ENCODE measurements at regions not wholly inside any gene's neighbourhood (a gene's known extent, or its start where the extent isn't known, plus 50 kb on each side); places are given as distances from the start of the nearest gene placed in this dataset.

DNA sequence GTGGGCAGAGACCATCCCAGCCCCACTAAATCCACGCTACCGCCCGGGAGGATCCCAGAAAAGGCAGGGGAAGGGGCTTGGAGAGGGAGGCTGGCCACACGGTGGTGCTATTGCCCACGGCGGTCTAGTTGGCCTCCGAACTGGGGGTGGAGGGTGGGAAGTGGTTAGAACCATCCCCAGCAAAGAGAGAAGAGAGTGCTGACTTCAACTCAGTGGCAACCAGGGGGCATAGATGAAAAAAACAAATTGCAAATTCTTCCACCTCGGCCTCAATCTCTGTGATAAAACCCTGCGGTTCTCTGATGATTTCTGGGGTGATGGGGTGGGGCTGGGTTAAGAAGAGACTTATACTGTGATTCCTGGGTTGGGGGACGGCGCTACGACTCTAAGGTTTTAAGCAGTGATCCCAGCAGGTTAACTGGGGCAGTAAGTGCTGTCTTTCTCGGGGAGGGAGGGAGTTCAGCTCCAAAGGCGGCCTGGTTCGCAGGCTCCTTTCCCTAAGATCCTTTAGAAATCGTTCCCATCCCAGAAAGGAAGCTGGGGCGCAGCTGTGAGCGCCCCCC, 154.5 kb upstream of the LYZL2 start:
- Histone ChIP-seq H3K36me3 (no peaks in the 10 kb centered on the region), H3K9me3 (no peaks in the 10 kb centered on the region), H3K4me1 (peaks cover 8 to 20% (median 17%) of the 10 kb centered on the region in 4 donors), H3K4me3 (peak overlapping the region in 3 of 4 donors; percentile 57 to 73 (median 58)), H3K27ac (peak overlapping the region; percentile 77 to 97 (median 90)), H3K27me3 (no peaks in the 10 kb centered on the region)
- DNase-seq = peak; percentile 76 to 84
- 1 to 3% methylated on average over 10 to 18 of the region's 18 CpGs for WGBS, 2 donors
- TF ChIP-seq POLR2AphosphoS5 (IDR thresholded peaks at IDR 0.05) = no peak
- TF ChIP-seq, protein P1, sequence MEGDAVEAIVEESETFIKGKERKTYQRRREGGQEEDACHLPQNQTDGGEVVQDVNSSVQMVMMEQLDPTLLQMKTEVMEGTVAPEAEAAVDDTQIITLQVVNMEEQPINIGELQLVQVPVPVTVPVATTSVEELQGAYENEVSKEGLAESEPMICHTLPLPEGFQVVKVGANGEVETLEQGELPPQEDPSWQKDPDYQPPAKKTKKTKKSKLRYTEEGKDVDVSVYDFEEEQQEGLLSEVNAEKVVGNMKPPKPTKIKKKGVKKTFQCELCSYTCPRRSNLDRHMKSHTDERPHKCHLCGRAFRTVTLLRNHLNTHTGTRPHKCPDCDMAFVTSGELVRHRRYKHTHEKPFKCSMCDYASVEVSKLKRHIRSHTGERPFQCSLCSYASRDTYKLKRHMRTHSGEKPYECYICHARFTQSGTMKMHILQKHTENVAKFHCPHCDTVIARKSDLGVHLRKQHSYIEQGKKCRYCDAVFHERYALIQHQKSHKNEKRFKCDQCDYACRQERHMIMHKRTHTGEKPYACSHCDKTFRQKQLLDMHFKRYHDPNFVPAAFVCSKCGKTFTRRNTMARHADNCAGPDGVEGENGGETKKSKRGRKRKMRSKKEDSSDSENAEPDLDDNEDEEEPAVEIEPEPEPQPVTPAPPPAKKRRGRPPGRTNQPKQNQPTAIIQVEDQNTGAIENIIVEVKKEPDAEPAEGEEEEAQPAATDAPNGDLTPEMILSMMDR (IDR thresholded peaks at IDR 0.05) = peak; percentile 81 to 92 (median 86)
- ATAC-seq (ENCODE audit: low FRiP score in 2 of 2) = peak; percentile 88

DNA sequence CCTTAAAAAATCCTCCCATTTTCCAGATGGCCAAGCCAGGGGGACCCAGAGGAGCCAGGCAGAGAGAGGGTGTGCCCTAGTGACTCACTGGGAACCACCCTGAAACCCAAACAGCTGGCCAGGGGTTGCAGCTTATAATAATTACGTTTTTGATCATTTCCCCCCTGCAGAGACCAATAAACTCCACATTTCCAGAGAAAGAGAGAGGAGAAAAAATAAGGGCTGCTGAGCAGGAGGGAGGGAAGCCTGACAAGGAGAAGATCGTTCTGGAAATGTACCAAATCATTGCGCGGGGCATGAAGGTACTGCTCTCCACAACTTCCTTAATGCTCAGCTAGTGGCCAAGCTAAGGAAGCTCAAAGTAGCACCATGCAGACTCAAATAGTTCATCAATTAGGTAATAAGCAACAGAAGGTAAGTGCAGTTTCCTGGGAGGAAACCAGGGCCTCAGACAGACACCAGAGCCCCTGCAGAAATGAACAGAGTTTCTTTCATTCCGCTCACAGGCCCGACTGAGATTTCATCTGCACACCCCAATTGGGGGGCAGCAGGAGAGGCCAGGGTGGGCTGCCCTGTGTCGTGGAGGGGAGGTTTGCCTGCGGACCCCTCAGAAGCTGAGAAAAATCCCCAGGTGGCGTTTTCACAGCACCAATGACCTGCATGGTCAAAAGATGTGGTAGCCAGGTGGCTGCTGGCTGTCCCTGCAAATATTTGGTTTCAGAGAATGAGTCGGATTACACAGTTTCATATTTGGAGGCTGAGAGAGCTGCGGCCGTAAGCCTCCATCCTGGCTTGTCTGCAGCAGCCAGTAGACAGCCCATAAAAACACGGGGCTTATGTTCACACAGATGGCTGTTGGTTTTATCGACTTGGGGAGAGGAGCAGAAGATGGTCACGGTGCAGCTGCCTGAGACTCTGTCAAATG, 153.2 kb upstream of the LYZL2 start:
- peak in 1 of 2 donors; percentile 74 for ATAC-seq (ENCODE audit: low FRiP score in 2 of 2)
- peak overlapping the region in 2 of 4 donors; percentile 77 to 97 for H3K27ac ChIP-seq

DNA sequence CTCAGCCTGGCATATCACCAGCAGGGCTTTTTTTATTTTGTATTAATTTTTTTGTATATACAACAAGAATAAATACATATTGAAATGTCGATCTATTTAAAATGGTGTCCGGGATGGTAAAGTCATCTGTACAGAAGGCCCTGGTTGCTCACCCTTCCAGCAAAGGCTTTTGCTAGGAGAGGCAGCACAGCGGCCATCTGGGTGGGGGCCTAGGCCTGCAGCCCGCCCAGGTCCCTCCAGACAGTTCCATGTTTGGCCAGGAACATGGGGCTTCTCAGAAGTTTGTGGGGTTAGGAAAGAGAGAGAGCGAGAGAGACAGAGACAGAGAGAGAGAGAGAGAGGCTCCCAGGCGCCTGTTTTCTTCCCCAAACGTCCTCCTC, 152.6 kb upstream of the LYZL2 start:
- DNase-seq (peak in 1 of 2 donors; percentile 57), ATAC-seq (ENCODE audit: low FRiP score in 2 of 2) (no peak)
- Histone ChIP-seq H3K27ac (no peak overlapping the region), H3K9me3 (no peaks in the 10 kb centered on the region), H3K27me3 (no peaks in the 10 kb centered on the region), H3K4me3 (no peak overlapping the region), H3K36me3 (no peaks in the 10 kb centered on the region), H3K4me1 (peaks cover 8 to 20% (median 17%) of the 10 kb centered on the region in 4 donors)
- TF ChIP-seq POLR2AphosphoS5 (IDR thresholded peaks at IDR 0.05) (no peak), EP300 (IDR thresholded peaks at IDR 0.05) (no peak), POLR2A (IDR thresholded peaks at IDR 0.05) (no peak)
- TF ChIP-seq, protein P1 (IDR thresholded peaks at IDR 0.05) = no peak
- WGBS, 2 donors = 79 to 83% methylated on average over 7 of the region's 7 CpGs

More for the DNA sequence above, 153.2 kb upstream of the LYZL2 start:
- Histone ChIP-seq H3K4me3 (no peak overlapping the region), H3K4me1 (peaks cover 8 to 20% (median 17%) of the 10 kb centered on the region in 4 donors), H3K36me3 (no peaks in the 10 kb centered on the region), H3K27me3 (no peaks in the 10 kb centered on the region), H3K9me3 (no peaks in the 10 kb centered on the region)
- TF ChIP-seq EP300 (IDR thresholded peaks at IDR 0.05) = no peak
- TF ChIP-seq, protein P1 (IDR thresholded peaks at IDR 0.05) = no peak
- no peak for TF ChIP-seq POLR2A (IDR thresholded peaks at IDR 0.05)
- TF ChIP-seq POLR2AphosphoS5 (IDR thresholded peaks at IDR 0.05) = no peak
- WGBS, 2 donors = 59 to 62% methylated on average over 13 to 15 of the region's 15 CpGs
- DNase-seq = no peak

DNA sequence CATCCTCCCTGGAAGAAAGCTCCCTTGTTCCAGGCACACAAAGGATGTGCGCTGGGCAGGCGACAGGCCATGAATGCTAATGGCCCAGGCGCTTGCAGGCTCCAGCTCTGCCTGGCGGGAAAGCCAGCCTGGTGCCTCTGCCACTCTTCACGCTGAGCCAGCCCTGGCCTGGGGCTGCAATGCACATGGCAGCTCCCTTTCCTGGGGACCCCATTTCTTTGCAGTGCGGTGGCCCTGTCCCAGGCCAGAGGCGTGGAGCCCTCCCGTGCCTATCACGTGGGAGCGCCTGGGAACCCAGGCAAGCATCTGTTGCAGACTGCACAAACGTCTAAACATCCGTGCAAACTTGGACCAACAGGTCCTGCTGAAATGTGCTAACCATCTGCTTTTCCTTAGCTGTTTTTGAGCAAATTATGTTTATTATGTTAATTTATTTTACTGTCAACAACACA, 152.1 kb upstream of the LYZL2 start:
- DNase-seq = peak in 1 of 2 donors; percentile 54
- Histone ChIP-seq H3K27me3 (no peaks in the 10 kb centered on the region), H3K4me3 (no peak overlapping the region), H3K36me3 (no peaks in the 10 kb centered on the region), H3K27ac (no peak overlapping the region), H3K4me1 (peaks cover 8 to 20% (median 17%) of the 10 kb centered on the region in 4 donors), H3K9me3 (no peaks in the 10 kb centered on the region)
- TF ChIP-seq, protein P1 (IDR thresholded peaks at IDR 0.05) = no peak
- TF ChIP-seq POLR2AphosphoS5 (IDR thresholded peaks at IDR 0.05) (no peak), EP300 (IDR thresholded peaks at IDR 0.05) (no peak), POLR2A (IDR thresholded peaks at IDR 0.05) (no peak)
- 90 to 95% methylated on average over 10 to 12 of the region's 12 CpGs for WGBS, 2 donors
- ATAC-seq (ENCODE audit: low FRiP score in 2 of 2) = no peak
